ENCODE measurements at regions not wholly inside any gene's neighbourhood (a gene's known extent, or its start where the extent isn't known, plus 50 kb on each side); places are given as distances from the start of the nearest gene placed in this dataset.

DNA sequence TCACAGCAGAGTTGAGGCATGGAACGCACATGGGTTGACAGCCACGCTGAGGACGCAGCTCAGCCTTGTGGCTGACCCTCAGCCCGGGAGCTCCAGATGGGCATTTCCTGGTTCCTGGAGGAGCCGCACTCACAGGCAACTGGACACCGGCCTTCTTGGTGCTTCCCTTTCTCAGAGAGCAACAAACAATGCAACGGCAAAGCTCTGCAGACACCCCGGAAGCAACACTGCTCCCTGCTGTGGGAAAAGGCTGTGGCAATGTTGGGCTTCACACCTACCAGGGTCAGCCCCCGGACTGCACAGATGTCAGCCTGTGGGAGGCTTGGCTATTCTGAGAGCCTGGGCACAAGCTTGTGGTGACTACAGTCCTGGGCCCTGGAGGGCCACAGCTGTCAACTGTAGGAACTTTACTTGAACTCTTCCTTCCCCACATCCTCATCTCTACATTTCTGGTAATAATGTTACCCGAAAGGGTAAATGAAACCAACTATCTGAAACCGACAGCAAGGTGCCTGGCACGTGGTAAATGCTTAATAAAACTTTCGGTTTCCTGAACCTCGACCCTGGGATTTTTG, 597.5 kb upstream of the MKI67 start:
- TF ChIP-seq, protein P1, sequence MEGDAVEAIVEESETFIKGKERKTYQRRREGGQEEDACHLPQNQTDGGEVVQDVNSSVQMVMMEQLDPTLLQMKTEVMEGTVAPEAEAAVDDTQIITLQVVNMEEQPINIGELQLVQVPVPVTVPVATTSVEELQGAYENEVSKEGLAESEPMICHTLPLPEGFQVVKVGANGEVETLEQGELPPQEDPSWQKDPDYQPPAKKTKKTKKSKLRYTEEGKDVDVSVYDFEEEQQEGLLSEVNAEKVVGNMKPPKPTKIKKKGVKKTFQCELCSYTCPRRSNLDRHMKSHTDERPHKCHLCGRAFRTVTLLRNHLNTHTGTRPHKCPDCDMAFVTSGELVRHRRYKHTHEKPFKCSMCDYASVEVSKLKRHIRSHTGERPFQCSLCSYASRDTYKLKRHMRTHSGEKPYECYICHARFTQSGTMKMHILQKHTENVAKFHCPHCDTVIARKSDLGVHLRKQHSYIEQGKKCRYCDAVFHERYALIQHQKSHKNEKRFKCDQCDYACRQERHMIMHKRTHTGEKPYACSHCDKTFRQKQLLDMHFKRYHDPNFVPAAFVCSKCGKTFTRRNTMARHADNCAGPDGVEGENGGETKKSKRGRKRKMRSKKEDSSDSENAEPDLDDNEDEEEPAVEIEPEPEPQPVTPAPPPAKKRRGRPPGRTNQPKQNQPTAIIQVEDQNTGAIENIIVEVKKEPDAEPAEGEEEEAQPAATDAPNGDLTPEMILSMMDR (IDR thresholded peaks at IDR 0.05), result no peak
- TF ChIP-seq POLR2A (IDR thresholded peaks at IDR 0.05), result no peak
